Endothelial cell (in vitro differentiated cells): ENCODE measurements at regions not wholly inside any gene's neighbourhood (a gene's known extent, or its start where the extent isn't known, plus 50 kb on each side); places are given as distances from the start of the nearest gene placed in this dataset.
"Not testable (repeated sequence)": the region's sequence is repeated elsewhere in the genome, so short reads cannot be mapped to it uniquely, and the experiment has no call there.

Experiments
- DNase-seq: peaks from one replicate; pipeline ENCODE4 v3.0.0; 2021; ENCODE audit warnings: low spot score
- H3K27ac Mint-ChIP-seq: one replicate; pipeline ENCODE4 v1.8.0; 2021; ENCODE audit warnings: mixed read lengths, inconsistent platforms; ENCODE audit not compliant: unreplicated experiment
- H3K27me3 Mint-ChIP-seq: one replicate; pipeline ENCODE4 v1.8.0; 2021; ENCODE audit warnings: mild to moderate bottlenecking, moderate library complexity, mixed read lengths, inconsistent platforms; ENCODE audit not compliant: unreplicated experiment
- H3K36me3 Mint-ChIP-seq: one replicate; pipeline ENCODE4 v1.8.0; 2021; ENCODE audit warnings: mild to moderate bottlenecking, low read depth, mixed read lengths, inconsistent platforms; ENCODE audit not compliant: unreplicated experiment
- H3K4me1 Mint-ChIP-seq: one replicate; pipeline ENCODE4 v1.8.0; 2021; ENCODE audit warnings: mild to moderate bottlenecking, mixed read lengths, inconsistent platforms; ENCODE audit not compliant: unreplicated experiment
- H3K4me3 Mint-ChIP-seq: one replicate; pipeline ENCODE4 v1.8.0; 2021; ENCODE audit warnings: mild to moderate bottlenecking, mixed read lengths, inconsistent platforms; ENCODE audit not compliant: unreplicated experiment
- H3K9me3 Mint-ChIP-seq: one replicate; pipeline ENCODE4 v1.8.0; 2021; ENCODE audit warnings: mixed read lengths, inconsistent platforms; ENCODE audit not compliant: unreplicated experiment
- CTCF ChIP-seq: fragments of 200-600 bp; sonication (generic); IDR thresholded peaks from one replicate; pipeline ENCODE4 v1.5.0; 2021; ENCODE audit warnings: antibody characterized with exemption; ENCODE audit not compliant: unreplicated experiment

DNA sequence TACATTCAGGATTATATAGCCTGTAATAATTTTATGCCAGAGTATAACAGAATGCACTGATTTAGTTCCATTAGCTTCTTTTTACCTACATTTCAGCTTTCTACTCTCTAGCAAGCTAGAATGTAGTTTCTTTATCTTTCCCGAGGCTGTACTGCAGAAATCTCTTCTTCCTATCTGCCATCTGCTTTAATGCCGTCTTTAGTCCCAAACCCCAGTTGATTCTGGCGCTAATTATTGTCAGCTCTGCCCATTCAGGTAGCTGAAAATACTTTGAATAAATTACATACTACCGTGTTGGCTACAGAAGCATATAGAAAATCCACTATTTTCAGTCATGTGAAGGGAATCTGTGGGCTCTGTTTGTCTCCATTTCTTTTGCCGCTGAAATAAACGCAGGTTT, 706.7 kb downstream of the NTRK3 start:
- H3K27ac Mint-ChIP-seq, result no peak overlapping the region
- H3K4me3 Mint-ChIP-seq, result no peak overlapping the region
- H3K9me3 Mint-ChIP-seq, result no peaks in the 10 kb centered on the region
- no peaks in the 10 kb centered on the region for H3K4me1 Mint-ChIP-seq
- H3K27me3 Mint-ChIP-seq, result no peaks in the 10 kb centered on the region
- TF ChIP-seq CTCF, result no peak
- H3K36me3 Mint-ChIP-seq, result no peaks in the 10 kb centered on the region
- DNase-seq, result no peak

GRCh38 chr15:87549296-87549695, 707.2 kb downstream of the NTRK3 start:
- Mint-ChIP-seq H3K4me1 (no peaks in the 10 kb centered on the region), H3K4me3 (no peak overlapping the region), H3K27ac (no peak overlapping the region), H3K36me3 (no peaks in the 10 kb centered on the region), H3K9me3 (no peaks in the 10 kb centered on the region), H3K27me3 (no peaks in the 10 kb centered on the region)
- no peak for DNase-seq
- no peak for TF ChIP-seq CTCF

- H3K4me3 Mint-ChIP-seq, H3K4me1 Mint-ChIP-seq, H3K9me3 Mint-ChIP-seq, H3K27me3 Mint-ChIP-seq, DNase-seq, H3K27ac Mint-ChIP-seq, H3K36me3 Mint-ChIP-seq: not testable (repeated sequence)
Measured at GRCh38 chr15:87548590-87548989, 707.9 kb downstream of the NTRK3 start.

DNA sequence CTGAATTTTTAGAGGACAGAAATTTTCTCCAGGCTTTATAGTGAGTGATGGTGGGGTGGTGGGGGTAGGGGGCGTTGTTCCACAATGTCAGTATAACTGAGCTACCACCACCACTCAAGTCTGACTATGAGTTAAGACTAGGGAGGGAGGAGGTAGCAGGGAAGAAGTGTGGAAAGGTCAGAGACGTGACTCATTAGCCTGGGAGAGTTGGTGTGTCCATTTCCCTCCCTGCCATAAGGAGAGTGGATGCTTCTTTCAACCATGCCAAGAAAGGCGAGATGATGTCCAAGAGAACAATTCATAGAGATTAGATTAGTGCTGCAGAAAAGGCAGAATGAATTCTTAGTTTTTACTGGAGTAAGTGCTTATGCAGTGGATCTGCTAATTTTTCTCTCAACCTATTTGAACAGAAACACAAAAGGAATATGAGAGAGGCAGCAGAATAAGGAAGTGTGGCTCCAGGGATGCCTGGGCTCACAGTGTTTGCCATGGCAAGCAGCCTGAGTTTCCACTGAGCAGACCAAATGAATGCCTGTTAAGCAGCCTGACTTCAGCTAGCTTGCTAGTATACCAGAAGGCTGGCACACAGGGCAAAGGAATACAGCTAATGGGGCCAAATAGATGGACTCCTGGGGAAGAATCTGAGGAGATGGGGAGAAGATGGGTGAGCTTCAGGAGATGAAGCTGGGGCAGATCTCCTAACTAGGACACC, 708.9 kb downstream of the NTRK3 start:
- Mint-ChIP-seq H3K27ac (no peak overlapping the region), H3K36me3 (no peaks in the 10 kb centered on the region), H3K27me3 (no peaks in the 10 kb centered on the region), H3K9me3 (no peaks in the 10 kb centered on the region), H3K4me3 (no peak overlapping the region), H3K4me1 (no peaks in the 10 kb centered on the region)
- no peak for TF ChIP-seq CTCF
- DNase-seq, result no peak

DNA sequence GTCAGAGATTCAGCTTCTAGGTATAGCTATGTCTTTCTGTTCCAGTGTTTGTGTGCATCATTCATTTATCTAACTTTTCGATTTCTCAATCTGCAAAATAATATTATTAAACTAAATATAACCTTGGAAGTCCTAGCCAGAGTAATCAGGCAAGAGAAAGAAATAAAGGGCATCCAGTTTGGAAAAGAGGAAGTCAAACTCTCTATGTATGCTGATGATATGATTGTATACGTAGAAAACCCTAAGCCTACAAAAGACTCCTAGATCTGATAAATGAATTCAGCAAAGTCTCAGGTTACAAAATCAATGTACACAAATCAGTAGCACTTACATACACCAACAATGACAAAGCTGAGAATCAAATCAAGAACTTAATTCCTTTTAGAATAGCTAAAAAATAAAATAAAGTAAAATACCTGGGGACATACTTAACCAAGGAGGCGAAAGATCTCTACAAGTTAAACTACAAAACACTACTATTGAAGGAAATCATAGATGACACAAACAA, 718.2 kb downstream of the NTRK3 start:
- H3K4me1 Mint-ChIP-seq, result no peaks in the 10 kb centered on the region
- no peak overlapping the region for H3K27ac Mint-ChIP-seq
- no peaks in the 10 kb centered on the region for H3K36me3 Mint-ChIP-seq
- H3K27me3 Mint-ChIP-seq, result peaks cover 2% of the 10 kb centered on the region
- TF ChIP-seq CTCF, result no peak
- H3K4me3 Mint-ChIP-seq, result no peak overlapping the region
- no peak for DNase-seq
- H3K9me3 Mint-ChIP-seq, result no peaks in the 10 kb centered on the region
